PC-3 (cell line): ENCODE measurements at regions not wholly inside any gene's neighbourhood (a gene's known extent, or its start where the extent isn't known, plus 50 kb on each side); places are given as distances from the start of the nearest gene placed in this dataset.

Experiments
- EZH2 ChIP-seq: fragments of 300-600 bp; sonication (generic); IDR thresholded peaks from one replicate; pipeline ENCODE4 v1.6.1; 2017; ENCODE audit warnings: antibody characterized with exemption, mild to moderate bottlenecking, low read length; ENCODE audit not compliant: unreplicated experiment
- TF ChIP-seq, protein P1 (sequence below): fragments of 300-600 bp; sonication (generic); conservative IDR thresholded peaks from 2 replicates; pipeline ENCODE4 v1.5.1; 2017; ENCODE audit warnings: antibody characterized with exemption, low read depth, mild to moderate bottlenecking, low read length

GRCh38 chr18:56458770-56459712, 179.4 kb downstream of the TXNL1 start:
- no peak for TF ChIP-seq EZH2
- TF ChIP-seq, protein P1, sequence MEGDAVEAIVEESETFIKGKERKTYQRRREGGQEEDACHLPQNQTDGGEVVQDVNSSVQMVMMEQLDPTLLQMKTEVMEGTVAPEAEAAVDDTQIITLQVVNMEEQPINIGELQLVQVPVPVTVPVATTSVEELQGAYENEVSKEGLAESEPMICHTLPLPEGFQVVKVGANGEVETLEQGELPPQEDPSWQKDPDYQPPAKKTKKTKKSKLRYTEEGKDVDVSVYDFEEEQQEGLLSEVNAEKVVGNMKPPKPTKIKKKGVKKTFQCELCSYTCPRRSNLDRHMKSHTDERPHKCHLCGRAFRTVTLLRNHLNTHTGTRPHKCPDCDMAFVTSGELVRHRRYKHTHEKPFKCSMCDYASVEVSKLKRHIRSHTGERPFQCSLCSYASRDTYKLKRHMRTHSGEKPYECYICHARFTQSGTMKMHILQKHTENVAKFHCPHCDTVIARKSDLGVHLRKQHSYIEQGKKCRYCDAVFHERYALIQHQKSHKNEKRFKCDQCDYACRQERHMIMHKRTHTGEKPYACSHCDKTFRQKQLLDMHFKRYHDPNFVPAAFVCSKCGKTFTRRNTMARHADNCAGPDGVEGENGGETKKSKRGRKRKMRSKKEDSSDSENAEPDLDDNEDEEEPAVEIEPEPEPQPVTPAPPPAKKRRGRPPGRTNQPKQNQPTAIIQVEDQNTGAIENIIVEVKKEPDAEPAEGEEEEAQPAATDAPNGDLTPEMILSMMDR: no peak
